ENCODE measurements at regions not wholly inside any gene's neighbourhood (a gene's known extent, or its start where the extent isn't known, plus 50 kb on each side); places are given as distances from the start of the nearest gene placed in this dataset.

GRCh38 chr10:118915161-118915560 lies 114.4 kb upstream of the NANOS1 start:
- H3K4me1 ChIP-seq (ENCODE audit: control insufficient read depth, insufficient read depth, low read length) = no peaks in the 10 kb centered on the region
- H3K27me3 ChIP-seq (ENCODE audit: control insufficient read depth, insufficient read depth, low read length, poor library complexity, severe bottlenecking) = no peaks in the 10 kb centered on the region
- DNase-seq = no peak
- no peak overlapping the region for H3K27ac ChIP-seq (ENCODE audit: low read depth, low read length)
- no peak overlapping the region for H3K4me3 Mint-ChIP-seq
- H3K9me3 Mint-ChIP-seq = no peaks in the 10 kb centered on the region
- H3K9ac ChIP-seq (ENCODE audit: extremely low read depth, low read length, poor library complexity, severe bottlenecking) = no peak overlapping the region
- no peaks in the 10 kb centered on the region for H3K27me3 Mint-ChIP-seq (ENCODE audit: insufficient read depth)
- WGBS, 2 experiments (ENCODE audit: insufficient coverage in 1 of 2, insufficient read length in 1 of 2) = 86 to 91% methylated on average over 7 to 8 of the region's 8 CpGs
- TF ChIP-seq CTCF (conservative IDR thresholded peaks at IDR 0.05) = no peak
- H3K36me3 ChIP-seq (ENCODE audit: control insufficient read depth, insufficient read depth, low read length) = no peaks in the 10 kb centered on the region
- H3K36me3 Mint-ChIP-seq (ENCODE audit: low read depth) = no peaks in the 10 kb centered on the region
- H3K4me3 ChIP-seq (ENCODE audit: low read length) = no peak overlapping the region
- H3K27ac Mint-ChIP-seq = no peak overlapping the region
- no peaks in the 10 kb centered on the region for H3K9me3 ChIP-seq (ENCODE audit: control insufficient read depth, low read length)
- H3K4me1 Mint-ChIP-seq = peaks cover 3% of the 10 kb centered on the region

GRCh38 chr10:118916777-118917176 lies 112.7 kb upstream of the NANOS1 start:
- WGBS, 2 experiments (ENCODE audit: insufficient coverage in 1 of 2, insufficient read length in 1 of 2) = 90 to 97% methylated on average over 5 to 6 of the region's 6 CpGs
- H3K4me1 ChIP-seq (ENCODE audit: control insufficient read depth, insufficient read depth, low read length) = no peaks in the 10 kb centered on the region
- no peak overlapping the region for H3K27ac Mint-ChIP-seq
- no peaks in the 10 kb centered on the region for H3K36me3 Mint-ChIP-seq (ENCODE audit: low read depth)
- no peak for DNase-seq
- no peaks in the 10 kb centered on the region for H3K9me3 ChIP-seq (ENCODE audit: control insufficient read depth, low read length)
- H3K9me3 Mint-ChIP-seq = no peaks in the 10 kb centered on the region
- no peak overlapping the region for H3K9ac ChIP-seq (ENCODE audit: extremely low read depth, low read length, poor library complexity, severe bottlenecking)
- no peak overlapping the region for H3K27ac ChIP-seq (ENCODE audit: low read depth, low read length)
- no peaks in the 10 kb centered on the region for H3K36me3 ChIP-seq (ENCODE audit: control insufficient read depth, insufficient read depth, low read length)
- no peak overlapping the region for H3K4me3 Mint-ChIP-seq
- no peak overlapping the region for H3K4me3 ChIP-seq (ENCODE audit: low read length)
- no peak for TF ChIP-seq CTCF (conservative IDR thresholded peaks at IDR 0.05)
- peaks cover 3% of the 10 kb centered on the region for H3K4me1 Mint-ChIP-seq
- no peaks in the 10 kb centered on the region for H3K27me3 ChIP-seq (ENCODE audit: control insufficient read depth, insufficient read depth, low read length, poor library complexity, severe bottlenecking)
- H3K27me3 Mint-ChIP-seq (ENCODE audit: insufficient read depth) = peaks cover 3% of the 10 kb centered on the region

- no peaks in the 10 kb centered on the region for H3K4me1 ChIP-seq (ENCODE audit: control insufficient read depth, insufficient read depth, low read length)
- no peaks in the 10 kb centered on the region for H3K36me3 Mint-ChIP-seq (ENCODE audit: low read depth)
- no peak overlapping the region for H3K4me3 Mint-ChIP-seq
- H3K36me3 ChIP-seq (ENCODE audit: control insufficient read depth, insufficient read depth, low read length) = no peaks in the 10 kb centered on the region
- H3K27me3 Mint-ChIP-seq (ENCODE audit: insufficient read depth) = peaks cover 3% of the 10 kb centered on the region
- H3K4me1 Mint-ChIP-seq = peaks cover 3% of the 10 kb centered on the region
- no peak overlapping the region for H3K4me3 ChIP-seq (ENCODE audit: low read length)
- H3K9ac ChIP-seq (ENCODE audit: extremely low read depth, low read length, poor library complexity, severe bottlenecking) = no peak overlapping the region
- no peak overlapping the region for H3K27ac Mint-ChIP-seq
- no peak overlapping the region for H3K27ac ChIP-seq (ENCODE audit: low read depth, low read length)
- H3K27me3 ChIP-seq (ENCODE audit: control insufficient read depth, insufficient read depth, low read length, poor library complexity, severe bottlenecking) = no peaks in the 10 kb centered on the region
- H3K9me3 Mint-ChIP-seq = no peaks in the 10 kb centered on the region
- TF ChIP-seq CTCF (conservative IDR thresholded peaks at IDR 0.05) = no peak
- no peak for DNase-seq
- WGBS, 2 experiments (ENCODE audit: insufficient coverage in 1 of 2, insufficient read length in 1 of 2) = 87 to 92% methylated on average over 5 to 7 of the region's 7 CpGs
- no peaks in the 10 kb centered on the region for H3K9me3 ChIP-seq (ENCODE audit: control insufficient read depth, low read length)
Observed at GRCh38 chr10:118917701-118918100, 111.8 kb upstream of the NANOS1 start.

Measured in endodermal cell (in vitro differentiated cells).